GOT3 (cell line): ENCODE measurements at regions not wholly inside any gene's neighbourhood (a gene's known extent, or its start where the extent isn't known, plus 50 kb on each side); places are given as distances from the start of the nearest gene placed in this dataset.
"Not testable (repeated sequence)": the region's sequence is repeated elsewhere in the genome, so short reads cannot be mapped to it uniquely, and the experiment has no call there.

Experiments used
- DNase-seq: peaks from one replicate; lab custom pipeline; 2025; ENCODE audit warnings: mixed read lengths; lab: John Stamatoyannopoulos, UW

DNA sequence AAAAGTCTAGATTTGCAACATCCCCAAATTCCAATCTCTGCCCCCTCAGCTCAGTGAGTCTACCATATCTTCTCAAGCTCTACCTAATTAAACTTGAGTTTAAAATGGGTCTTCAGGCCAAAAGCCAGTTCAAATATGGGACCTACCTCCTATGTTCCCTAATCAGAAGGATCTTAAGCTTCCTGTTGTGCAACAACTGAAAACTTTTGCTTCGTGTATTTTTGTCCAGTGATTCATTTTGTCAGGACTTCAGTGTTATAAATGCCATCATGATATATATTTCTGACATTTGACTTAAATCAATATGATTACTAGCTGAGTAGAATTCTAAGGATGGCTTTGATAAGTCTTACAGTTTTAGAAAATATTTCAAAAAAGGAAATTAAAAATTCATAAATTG lies 622.6 kb upstream of the PTCHD4 start:
- DNase-seq: no peak

DNA sequence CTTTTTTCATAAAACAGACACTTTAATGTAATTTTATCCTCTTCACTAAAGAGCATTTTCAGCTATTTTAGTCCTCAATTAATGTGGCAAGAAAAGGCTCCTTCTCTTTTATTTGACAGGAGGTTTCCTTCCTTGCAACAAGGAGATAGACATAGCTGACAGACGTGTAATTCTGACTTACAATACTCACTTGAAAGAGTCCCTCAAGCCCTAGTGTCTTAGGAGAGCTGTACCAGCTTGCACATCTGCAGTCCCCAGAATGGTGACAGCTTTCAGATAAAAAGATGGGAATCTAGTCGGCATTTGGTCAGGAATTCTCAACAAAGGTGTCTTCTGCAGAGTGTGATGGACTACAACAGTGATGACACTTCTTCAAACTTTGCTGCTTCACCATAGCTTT lies 603.7 kb upstream of the PTCHD4 start:
- DNase-seq: no peak

DNA sequence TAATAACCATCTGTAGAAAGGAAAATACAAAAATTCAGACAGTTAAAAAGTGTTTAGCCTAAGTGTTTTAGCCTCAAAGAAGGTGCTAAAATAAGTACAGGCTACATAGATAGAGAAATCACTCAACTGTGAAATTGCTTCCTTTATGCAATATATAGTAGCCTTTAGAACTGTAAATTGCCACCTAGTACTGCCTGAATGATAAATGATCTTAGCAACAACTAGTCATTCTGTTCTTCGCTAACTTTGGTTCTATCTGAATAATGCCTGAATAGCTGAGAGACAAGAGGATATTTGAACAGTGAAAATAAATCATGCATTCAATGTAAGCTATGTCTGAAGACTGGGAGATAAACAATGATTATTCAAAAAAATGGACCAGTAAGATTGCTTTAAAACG lies 603.3 kb upstream of the PTCHD4 start:
- DNase-seq: no peak

DNA sequence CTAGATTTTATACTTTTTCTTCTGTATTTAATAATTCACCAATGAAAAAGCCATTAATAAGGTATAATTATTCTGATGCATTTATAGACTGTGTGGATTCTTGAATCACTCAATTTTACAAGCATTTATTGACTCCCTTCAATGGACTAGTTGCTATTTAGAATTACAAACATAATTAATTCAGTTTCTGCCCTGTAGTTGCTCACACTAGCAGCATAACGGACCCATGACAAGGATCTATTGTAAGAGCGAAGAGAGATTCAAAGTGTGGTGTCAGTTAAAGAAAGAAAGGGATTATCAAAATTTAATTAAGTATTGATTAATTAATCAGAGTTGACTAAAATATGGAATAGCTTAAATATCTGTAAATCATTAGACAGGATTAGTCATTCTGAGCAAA lies 602.6 kb upstream of the PTCHD4 start:
- no peak for DNase-seq

DNA sequence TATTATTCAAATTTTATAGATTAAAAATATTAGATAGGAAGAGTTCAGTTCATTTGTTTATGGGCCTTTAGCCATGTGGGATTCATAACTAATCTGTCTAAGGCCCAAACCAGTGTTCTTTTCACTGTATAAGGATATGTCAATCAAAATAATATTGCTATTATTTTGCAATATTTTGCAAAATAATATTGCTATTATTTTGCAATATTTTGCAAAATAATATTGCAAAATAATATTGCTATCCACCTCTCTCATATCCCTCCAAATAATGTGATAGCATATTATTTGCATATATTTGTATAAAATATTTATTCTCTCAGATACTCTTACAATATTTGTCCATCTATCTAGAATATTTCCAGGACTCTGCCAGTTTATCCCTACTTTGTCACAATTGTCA lies 595.3 kb upstream of the PTCHD4 start:
- no peak for DNase-seq

DNA sequence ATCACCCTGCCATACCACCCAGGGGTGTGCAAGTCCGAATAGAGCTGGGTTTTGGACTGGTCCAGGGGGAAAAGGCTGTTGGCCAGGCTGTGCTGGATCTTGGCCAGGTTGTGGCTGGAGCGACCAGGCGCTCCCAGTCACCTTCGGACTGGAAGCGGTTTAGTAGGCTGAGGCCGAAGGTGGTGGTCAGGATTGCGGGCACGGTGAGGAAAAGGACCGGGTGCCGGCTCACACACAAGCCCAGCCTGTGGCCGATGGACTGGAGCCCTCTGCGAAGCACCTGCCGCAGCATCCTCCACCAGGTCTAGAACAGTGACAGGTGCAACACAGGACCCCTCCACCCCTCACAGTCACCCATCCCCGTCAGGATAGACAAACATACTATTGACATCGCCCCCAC lies 590.6 kb upstream of the PTCHD4 start:
- no peak for DNase-seq

DNA sequence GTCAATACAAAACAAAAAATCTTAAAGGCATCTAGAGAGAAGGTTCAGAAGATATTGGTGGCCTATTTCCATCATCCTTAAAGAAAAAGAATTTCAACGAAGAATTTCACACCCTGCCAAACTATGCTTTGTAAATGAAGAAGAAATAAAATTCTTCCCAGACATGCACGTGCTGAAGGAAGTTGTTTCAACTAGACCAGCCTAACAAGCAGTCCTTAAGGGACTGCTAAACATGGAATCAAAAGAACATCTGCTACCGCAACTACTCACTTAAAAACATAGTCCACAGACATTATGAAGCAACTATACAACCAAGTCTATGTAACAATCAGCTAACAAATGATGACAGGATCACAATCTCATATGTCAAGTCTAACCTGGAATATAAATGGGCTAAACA lies 584.9 kb upstream of the PTCHD4 start:
- no peak for DNase-seq

DNA sequence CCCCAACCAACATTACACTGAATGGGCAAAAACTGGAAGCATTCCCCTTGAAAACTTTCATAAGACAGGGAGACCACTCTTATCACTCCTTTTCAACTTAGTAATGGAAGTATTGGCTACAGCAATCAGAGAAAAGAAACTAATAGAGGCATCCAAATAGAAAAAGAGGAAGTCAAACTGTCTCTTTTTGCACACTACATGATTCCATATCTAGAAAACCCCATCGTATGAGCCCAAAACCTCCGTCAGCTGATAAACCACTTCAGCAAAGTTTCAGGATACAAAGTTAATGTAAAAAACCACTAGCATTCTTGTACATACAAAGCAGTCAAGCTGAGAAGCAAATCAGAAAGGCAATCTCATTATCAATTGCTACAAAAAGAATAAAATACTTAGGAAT lies 580.4 kb upstream of the PTCHD4 start:
- DNase-seq: no peak

DNA sequence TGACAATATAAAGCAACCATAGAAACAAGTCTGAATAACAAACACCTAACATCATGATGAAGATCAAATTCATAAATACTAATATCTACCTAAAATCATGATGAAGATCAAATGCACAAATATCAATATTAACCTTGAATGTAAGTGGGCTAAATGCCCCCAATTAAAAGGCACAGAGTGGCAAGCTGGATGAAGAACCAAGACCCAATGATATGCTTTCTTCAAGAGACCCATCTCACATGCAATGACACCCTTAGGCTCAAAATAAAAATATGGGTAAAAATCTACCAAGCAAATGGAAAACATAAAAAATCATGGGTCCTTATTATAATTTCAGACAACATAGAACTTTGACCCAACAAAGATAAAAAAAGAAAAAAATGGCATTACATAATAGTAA lies 578.5 kb upstream of the PTCHD4 start:
- DNase-seq: no peak

DNA sequence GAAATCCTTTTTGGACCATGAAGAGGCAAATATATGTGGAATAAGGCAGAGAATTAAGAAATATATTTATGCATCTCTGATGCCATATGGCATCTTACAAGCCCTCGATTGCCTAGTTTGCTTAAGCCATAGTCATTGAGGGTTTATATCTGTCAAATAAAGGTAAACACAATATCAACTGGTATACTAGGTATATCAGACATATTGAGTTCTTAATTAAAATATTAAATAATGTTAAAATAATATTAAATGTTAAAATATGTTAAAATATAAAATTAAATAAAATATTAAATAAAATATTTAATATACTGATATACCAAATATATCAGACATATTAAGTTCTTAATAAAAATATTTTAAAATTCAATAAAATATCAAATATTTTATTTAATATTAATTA lies 567.4 kb upstream of the PTCHD4 start:
- no peak for DNase-seq

DNA sequence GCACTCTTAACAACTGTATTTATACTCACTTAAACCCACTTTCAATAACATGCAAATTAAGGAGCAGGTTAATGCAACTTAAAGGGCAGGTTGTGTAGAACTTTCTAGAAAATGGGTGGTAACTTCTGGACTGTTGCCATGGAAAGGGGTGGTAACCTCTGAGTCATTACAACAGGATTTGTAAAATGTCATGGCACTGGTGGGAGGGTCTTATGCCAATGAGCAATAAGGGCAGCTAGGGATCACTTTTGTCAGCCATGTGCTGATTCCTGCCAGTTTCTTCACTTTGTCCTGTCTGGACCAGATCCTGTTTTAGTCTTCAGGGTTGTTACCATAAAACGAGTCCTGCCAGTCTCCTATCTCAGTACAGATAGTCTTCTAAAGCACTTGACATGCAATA lies 560.5 kb upstream of the PTCHD4 start:
- DNase-seq: no peak

DNA sequence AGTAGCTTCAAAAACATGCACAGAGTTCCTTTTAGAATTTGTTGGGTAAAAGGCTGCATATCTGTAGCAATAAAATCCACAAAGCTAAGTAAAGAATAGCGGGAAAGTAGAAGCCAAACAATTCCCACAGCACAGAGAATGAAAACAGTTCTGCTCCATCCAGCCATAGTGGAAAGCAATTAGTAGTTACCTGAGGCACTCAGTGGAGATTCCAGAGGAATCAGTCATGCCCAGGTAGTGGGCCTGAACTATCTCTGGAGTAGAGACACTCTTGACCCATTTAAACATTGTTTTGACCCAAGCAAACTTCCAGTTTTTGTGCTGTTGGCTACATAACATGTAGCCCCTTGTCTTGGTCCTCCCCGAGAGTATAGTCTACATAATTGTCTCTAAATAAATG lies 559.5 kb upstream of the PTCHD4 start:
- no peak for DNase-seq

DNA sequence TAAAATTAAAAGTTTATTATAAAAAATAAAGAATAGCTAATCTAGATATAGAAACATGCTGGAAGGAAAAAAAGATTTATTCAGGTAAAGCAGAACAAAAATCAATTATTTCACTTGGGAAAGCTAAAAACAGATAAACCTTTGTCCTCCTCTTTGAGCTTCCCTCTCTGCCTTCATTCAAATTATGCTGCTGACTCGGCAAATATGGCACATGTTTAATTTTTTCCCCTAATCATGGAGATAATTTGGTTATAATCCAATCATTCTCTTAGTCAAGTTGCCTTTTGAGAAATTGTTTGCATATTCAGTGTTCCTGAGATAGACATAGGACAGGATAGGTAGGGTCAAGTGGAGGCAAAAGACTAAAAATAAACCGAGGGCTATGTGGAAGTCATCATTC lies 556.8 kb upstream of the PTCHD4 start:
- no peak for DNase-seq

DNA sequence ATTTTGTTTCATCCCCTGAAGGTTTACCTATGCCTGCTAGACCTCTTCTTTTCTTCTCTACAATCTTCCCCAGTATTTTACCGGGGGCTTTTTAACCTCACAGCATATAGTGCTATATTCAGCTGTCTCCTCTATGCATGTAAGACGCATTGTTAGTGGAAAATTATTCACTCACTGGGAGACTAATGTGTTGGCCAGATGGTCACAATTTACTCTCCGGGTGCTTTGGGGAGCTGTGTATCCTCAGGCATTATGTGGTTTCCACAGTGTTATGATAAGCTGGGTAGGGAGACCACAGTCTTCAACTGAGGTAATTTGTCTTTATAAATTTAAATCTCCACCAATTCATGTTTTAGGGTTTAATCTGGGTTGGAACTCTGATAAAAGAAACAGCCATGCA lies 553.8 kb upstream of the PTCHD4 start:
- no peak for DNase-seq

DNA sequence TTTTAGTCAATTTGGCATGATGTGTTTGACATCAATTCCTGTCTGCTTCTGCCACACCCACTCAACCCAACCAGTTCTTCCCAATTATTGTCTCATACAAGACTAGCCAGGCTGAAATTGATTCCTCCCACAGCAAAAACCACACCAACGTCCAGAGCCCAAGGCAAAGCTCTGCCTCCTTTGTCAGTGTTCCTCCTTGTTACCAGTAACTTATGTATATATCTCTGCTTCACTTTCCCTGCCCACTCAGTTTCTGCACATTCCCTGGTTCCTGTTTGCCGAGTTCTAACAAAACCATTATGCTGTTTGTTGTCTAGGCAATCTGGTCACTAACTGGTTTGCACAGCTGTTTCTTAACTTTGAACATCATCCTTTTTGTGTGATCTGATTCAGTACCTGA lies 547.9 kb upstream of the PTCHD4 start:
- no peak for DNase-seq

DNA sequence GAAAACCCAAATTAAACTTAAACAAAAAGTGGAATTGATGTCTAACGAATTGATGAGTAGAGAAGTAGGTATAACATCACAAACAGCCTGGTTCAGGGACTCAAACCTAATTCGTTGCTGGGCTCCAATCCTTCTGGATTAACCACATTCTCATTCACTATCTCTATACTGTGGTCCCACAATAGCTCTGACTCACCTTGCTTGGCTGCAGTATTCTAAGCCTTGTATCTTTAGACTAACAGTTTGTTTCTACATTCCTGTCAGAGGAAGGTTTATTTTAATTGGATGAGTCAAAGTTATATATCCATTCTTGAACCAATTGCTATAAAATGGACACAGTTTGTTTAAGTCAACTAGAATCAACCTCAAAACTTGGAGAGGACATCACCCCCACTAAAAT lies 530.5 kb upstream of the PTCHD4 start:
- DNase-seq: no peak

DNA sequence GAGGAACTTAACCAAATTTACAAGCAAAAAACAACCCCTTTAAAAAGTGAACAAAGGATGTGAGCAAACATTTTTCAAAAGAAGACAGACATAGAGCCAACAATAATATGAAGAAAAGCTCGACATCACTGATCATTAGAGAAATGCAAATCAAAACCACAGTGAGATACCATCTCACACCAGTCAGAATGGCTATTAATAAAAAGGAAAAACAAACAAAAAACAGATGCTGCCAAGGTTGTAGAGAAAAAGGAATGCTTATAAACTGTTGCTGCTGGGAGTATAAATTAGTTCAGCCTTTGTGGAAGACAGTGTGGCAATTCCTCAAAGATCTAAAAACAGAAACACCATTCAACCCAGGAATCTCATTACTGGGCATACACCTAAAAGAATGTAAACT lies 527.8 kb upstream of the PTCHD4 start:
- DNase-seq: not testable (repeated sequence)

DNA sequence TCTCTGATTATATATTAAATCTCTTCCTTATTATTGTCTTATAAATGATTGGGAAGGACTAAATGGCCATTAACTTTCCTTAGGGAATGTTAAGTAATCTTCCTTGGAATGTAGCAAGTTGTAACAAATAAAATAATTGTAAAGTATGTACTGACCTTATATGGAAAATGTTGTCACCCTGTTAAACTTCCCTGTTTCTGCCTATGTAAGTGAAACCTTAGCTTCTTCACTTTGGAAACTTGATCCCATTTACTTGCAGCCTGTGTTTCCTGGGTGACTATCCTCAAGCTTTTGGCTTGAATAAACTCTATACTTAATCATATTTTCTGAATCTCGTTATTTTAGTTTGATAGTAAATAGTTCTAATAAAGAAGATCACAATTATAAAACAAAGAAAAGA lies 519.5 kb upstream of the PTCHD4 start:
- DNase-seq: no peak

DNA sequence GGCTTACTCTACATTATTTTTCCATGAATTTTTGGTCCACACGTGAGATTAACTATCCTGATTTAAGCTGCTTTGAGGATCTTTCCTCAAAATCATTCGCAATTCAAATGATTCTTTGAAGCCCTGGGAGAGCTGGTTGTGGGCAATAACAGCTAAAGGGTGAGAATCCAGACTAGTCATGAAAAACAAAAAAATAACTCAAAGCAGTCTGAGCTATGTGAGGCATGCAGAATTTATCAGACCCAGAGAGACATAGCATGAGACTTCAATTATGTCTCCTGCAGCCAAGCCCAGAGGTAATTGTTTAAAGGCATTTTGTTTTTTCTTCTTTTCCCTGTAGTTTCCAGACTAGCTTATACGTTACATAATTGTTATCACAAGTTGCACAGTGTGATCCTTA lies 517.3 kb upstream of the PTCHD4 start:
- DNase-seq: no peak

DNA sequence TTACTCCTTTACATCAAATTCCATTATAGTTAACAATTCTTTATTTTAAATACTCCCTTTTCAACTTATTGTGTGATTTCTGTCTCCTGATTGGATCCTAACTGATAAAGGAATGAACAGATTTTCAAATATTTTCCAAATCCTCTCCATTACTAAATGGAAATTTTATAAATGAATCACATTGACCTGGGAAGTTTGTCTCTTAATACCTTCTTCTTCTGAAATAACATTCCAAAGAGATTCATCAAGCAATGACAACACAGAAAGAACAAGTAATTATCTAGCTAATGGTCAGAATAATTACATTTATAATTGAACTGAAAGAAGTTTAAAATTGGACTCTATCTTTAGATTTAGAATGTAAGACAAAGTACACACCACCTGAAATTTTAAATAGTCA lies 515.4 kb upstream of the PTCHD4 start:
- no peak for DNase-seq

DNA sequence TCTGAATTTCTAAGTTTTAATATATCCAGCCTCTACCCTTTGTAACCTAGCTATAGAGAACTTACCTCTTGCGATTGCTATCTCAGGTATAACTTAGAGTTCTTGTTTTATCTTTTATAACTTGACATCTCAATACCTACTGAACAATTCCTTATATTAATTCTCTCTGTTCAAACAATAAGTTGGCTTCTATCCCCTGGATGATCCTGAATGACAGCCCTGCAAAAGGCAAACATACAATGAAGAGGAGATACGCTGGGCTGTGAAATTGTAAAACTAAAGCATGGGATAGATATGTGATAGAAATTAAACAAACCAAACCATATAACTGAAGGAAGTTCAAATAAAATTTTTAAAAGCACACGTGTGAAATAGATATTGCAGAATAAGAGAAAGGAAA lies 513.6 kb upstream of the PTCHD4 start:
- DNase-seq: no peak

DNA sequence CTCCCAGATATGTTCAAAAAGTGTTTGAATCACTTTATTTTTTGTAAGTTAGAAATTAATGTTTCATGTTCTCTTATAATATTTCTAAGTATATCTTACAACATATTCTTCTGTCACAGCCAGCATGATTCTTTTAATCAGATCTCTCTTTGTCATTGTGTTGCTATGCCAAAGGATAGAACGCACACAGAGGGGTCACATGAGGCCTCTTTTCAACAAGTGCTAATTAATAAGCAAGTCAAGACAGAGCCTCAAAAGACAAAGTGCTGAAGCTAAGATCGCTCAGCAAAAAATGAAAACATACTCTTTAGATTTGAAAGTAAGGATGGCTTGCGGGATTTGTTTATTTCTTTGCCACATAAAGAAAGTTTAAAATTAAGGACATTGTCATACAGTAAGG lies 508.8 kb upstream of the PTCHD4 start:
- no peak for DNase-seq

DNA sequence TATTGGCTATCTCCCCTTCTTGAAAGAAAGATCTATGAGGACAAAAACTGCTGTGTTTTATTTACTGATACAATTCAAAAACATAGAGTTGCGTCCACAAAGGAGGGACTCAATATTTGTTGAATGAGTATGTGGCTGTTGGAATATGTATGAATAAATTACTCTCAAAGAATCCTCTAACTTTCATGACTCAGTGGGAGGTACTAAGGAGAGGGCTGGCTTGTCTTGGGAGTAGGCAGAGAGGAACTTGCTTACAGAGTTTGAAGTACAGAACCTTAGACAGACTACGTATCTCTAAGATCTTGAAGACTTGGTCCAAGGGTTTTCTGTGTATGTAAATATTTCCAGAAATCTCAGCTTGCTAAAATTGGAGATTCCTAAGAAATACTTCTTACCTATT lies 504.0 kb upstream of the PTCHD4 start:
- DNase-seq: no peak

DNA sequence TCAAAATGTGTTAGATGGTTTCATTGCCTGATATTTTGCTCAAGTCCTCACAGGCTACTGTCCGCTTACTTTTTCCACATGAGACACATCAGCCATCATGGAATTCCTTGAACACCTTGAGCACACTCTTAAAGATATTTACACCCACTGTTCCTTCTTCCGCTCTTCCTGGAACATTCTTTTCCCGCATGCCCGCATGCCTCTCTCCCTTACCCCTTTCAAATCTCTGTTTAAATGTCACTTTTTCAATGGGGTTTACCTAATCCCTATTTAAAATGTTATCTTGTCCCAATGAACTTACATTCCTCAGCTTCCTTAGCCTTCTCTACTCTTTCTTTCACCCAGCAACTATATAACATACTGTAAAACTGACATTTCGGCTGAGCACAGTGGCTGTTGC lies 503.3 kb upstream of the PTCHD4 start:
- DNase-seq: no peak

DNA sequence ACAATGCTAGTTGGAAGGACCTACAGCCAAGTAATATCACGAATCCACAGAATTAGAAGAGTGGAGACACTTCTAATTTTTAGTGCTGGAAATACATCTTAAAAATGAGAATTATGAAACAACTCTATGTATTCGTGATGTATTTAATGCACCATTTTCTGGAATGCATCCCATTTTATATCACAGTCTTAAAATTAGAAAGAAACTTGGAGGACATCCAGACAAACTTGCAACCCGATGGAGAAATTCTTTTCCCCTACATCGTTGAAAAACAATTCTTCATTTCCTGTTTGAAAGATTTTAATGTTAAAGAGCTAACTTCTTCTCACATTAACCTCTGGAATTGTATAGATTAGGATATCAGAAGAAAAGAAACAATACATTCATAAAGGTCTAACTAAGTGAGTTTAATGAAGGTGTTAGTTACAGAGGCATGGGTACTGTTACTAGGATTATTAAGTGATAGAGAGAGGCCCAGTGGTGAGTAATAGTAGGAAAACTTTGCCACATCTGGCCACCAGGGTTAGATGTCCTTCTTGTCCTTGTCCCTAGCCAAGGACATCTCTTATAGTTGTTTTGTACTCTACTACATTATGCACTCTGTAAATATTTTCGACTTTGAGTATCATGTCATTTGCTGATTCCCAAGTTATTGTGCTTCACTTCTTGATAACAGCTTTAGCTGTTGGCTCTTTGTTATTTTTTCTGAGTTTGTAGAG lies 502.4 kb upstream of the PTCHD4 start:
- no peak for DNase-seq
